ENCODE measurements at regions not wholly inside any gene's neighbourhood (a gene's known extent, or its start where the extent isn't known, plus 50 kb on each side); places are given as distances from the start of the nearest gene placed in this dataset.

GRCh38 chr9:14520341-14520740, 172.9 kb downstream of the ZDHHC21 start:
- no peak for DNase-seq

- DNase-seq: no peak
Measured at GRCh38 chr9:14517154-14517906, 175.9 kb downstream of the ZDHHC21 start.

- no peak for DNase-seq
Measured at GRCh38 chr9:14516656-14517055, 176.6 kb downstream of the ZDHHC21 start.

- DNase-seq: peak; percentile 68 to 79 (median 72)
Measured at GRCh38 chr9:14515571-14516198, 177.5 kb downstream of the ZDHHC21 start.

GRCh38 chr9:14515049-14515448, 178.2 kb downstream of the ZDHHC21 start:
- DNase-seq: no peak

GRCh38 chr9:14512942-14513341, 180.3 kb downstream of the ZDHHC21 start:
- no peak for DNase-seq

GRCh38 chr9:14511452-14511851, 181.8 kb downstream of the ZDHHC21 start:
- no peak for DNase-seq

- no peak for DNase-seq
Measured at GRCh38 chr9:14508884-14509283, 184.3 kb downstream of the ZDHHC21 start.

- DNase-seq: no peak
Measured at GRCh38 chr9:14501366-14501765, 187.4 kb upstream of the NFIB start.

GRCh38 chr9:14500705-14501104, 186.8 kb upstream of the NFIB start:
- DNase-seq: no peak

- no peak for DNase-seq
Measured at GRCh38 chr9:14499976-14500375, 186.0 kb upstream of the NFIB start.

- no peak for DNase-seq
Measured at GRCh38 chr9:14498824-14499223, 184.9 kb upstream of the NFIB start.

- DNase-seq: no peak
Measured at GRCh38 chr9:14497476-14497875, 183.5 kb upstream of the NFIB start.

- no peak for DNase-seq
Measured at GRCh38 chr9:14488421-14489190, 174.7 kb upstream of the NFIB start.

- no peak for DNase-seq
Measured at GRCh38 chr9:14487547-14488185, 173.7 kb upstream of the NFIB start.

- DNase-seq: no peak
Measured at GRCh38 chr9:14485366-14485765, 171.4 kb upstream of the NFIB start.

GRCh38 chr9:14482856-14483255, 168.9 kb upstream of the NFIB start:
- no peak for DNase-seq

GRCh38 chr9:14480526-14480925, 166.6 kb upstream of the NFIB start:
- no peak for DNase-seq

GRCh38 chr9:14479163-14479560, 165.2 kb upstream of the NFIB start:
- peak in 1 of 3 donors; percentile 13 for DNase-seq

GRCh38 chr9:14478175-14479162, 164.5 kb upstream of the NFIB start:
- peak in 1 of 3 donors; percentile 20 for DNase-seq

GRCh38 chr9:14471041-14471440, 157.1 kb upstream of the NFIB start:
- no peak for DNase-seq

All from muscle of back (tissue), 3 donors.